BE2C (cell line): ENCODE measurements at regions not wholly inside any gene's neighbourhood (a gene's known extent, or its start where the extent isn't known, plus 50 kb on each side); places are given as distances from the start of the nearest gene placed in this dataset.

Experiments used
- DNase-seq: peaks from one replicate; pipeline ENCODE4 v3.0.0-alpha.2; 2020
- H3K27me3 ChIP-seq: fragments of 250-450 bp; sonication (Bioruptor Pico); 2 replicates; pipeline ENCODE4 v1.5.1; 2020; ENCODE audit warnings: mild to moderate bottlenecking
- H3K36me3 ChIP-seq: fragments of 250-450 bp; sonication (Bioruptor Pico); 2 replicates; pipeline ENCODE4 v1.5.1; 2020; ENCODE audit warnings: mild to moderate bottlenecking
- H3K4me1 ChIP-seq: fragments of 250-450 bp; sonication (Bioruptor Pico); 2 replicates; pipeline ENCODE4 v1.5.1; 2020
- H3K4me3 ChIP-seq: 2 replicates; pipeline ENCODE4 v1.5.1; 2011; ENCODE audit warnings: low read depth, low read length
- H3K9me3 ChIP-seq: fragments of 250-450 bp; sonication (Bioruptor Pico); 2 replicates; pipeline ENCODE4 v1.5.1; 2020
- CTCF ChIP-seq: IDR thresholded peaks from 2 replicates; pipeline ENCODE4 v1.5.1; 2012; ENCODE audit warnings: mild to moderate bottlenecking, low read depth, low read length

DNA sequence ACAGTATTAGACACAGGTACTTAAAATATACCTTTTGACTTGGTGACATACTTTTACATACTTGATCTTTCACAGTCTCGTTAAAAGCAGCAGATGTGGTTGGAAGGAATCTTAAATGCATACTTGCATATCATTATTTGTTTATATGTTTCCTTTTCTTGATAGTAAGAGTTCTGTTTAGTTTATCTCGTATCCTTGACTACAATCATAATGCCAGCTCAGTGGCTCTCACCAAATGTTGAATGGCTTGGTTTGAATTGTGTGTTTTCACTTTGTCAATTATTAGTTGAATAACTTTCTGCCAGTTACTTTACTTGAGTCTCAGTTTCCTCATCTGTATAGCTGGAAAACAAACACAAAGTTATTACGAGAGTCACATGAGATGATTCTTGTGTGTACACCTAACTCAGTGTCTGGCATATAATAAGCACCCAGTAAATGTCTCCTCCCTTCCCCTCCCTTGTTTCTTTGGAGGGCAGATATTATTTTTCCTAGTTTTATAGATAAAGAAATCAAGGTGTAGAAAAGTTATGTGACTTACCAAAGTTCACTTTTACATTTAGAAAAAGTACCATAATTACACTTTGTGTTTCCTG is 131.6 kb upstream of the IVNS1ABP start:
- no peak for DNase-seq
- H3K27me3 ChIP-seq, result no peaks in the 10 kb centered on the region
- TF ChIP-seq CTCF, result no peak
- H3K4me1 ChIP-seq, result no peaks in the 10 kb centered on the region
- H3K4me3 ChIP-seq, result no peak overlapping the region
- H3K36me3 ChIP-seq, result no peaks in the 10 kb centered on the region
- H3K9me3 ChIP-seq, result no peaks in the 10 kb centered on the region

GRCh38 chr1:185446131-185446530 is 129.1 kb upstream of the IVNS1ABP start:
- DNase-seq, result no peak
- Histone ChIP-seq H3K4me1 (no peaks in the 10 kb centered on the region), H3K36me3 (no peaks in the 10 kb centered on the region), H3K9me3 (no peaks in the 10 kb centered on the region), H3K4me3 (no peak overlapping the region), H3K27me3 (no peaks in the 10 kb centered on the region)
- TF ChIP-seq CTCF, result no peak

DNA sequence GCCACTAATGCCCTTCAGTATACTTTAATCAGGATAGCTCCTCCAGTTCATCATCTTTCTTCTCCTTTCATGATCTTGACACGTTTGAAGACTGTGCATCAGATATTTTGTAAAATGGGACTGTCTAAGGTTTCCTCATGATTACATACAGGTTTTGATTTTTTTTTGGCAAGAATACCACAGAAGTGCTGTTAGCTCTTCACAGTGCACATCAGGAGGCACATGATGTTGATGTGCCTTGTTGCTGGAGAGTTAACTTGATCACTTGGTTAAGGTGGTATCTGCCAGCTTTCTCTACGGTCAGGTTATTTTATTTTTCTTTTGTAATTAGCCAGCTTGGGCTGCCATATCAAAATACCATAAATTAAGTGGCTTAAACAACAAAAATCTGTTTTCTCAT is 128.6 kb upstream of the IVNS1ABP start:
- no peaks in the 10 kb centered on the region for H3K36me3 ChIP-seq
- no peaks in the 10 kb centered on the region for H3K4me1 ChIP-seq
- H3K9me3 ChIP-seq, result no peaks in the 10 kb centered on the region
- H3K4me3 ChIP-seq, result no peak overlapping the region
- no peaks in the 10 kb centered on the region for H3K27me3 ChIP-seq
- DNase-seq, result no peak
- TF ChIP-seq CTCF, result no peak

- Histone ChIP-seq H3K4me1 (no peaks in the 10 kb centered on the region), H3K9me3 (no peaks in the 10 kb centered on the region), H3K36me3 (no peaks in the 10 kb centered on the region), H3K27me3 (no peaks in the 10 kb centered on the region), H3K4me3 (no peak overlapping the region)
- TF ChIP-seq CTCF, result no peak
- DNase-seq, result no peak
Observed at GRCh38 chr1:185444676-185445075, 127.6 kb upstream of the IVNS1ABP start.

- no peaks in the 10 kb centered on the region for H3K9me3 ChIP-seq
- no peaks in the 10 kb centered on the region for H3K27me3 ChIP-seq
- no peak for DNase-seq
- no peaks in the 10 kb centered on the region for H3K36me3 ChIP-seq
- H3K4me3 ChIP-seq, result no peak overlapping the region
- no peaks in the 10 kb centered on the region for H3K4me1 ChIP-seq
- TF ChIP-seq CTCF, result no peak
Observed at GRCh38 chr1:185442050-185442449, 125.0 kb upstream of the IVNS1ABP start.

DNA sequence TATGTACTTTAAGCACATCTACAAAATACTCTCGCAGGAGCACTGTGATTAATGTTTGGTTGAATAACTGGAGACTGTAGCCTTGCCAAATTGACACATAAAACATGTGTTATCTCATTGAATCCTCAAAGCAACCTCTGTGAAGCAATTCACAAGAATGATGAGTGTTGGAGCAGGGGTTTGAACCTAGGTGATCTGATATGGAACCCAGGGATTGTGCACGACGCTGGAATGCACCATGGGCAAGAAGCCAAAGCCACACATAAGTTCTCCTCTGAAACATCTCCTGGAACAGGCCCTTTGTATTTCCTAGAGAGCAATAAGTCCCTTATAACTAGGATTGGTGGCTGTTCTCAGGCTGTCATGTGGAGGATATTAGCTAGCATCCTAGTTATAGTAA is 124.6 kb upstream of the IVNS1ABP start:
- no peaks in the 10 kb centered on the region for H3K27me3 ChIP-seq
- no peaks in the 10 kb centered on the region for H3K9me3 ChIP-seq
- H3K4me1 ChIP-seq, result no peaks in the 10 kb centered on the region
- H3K36me3 ChIP-seq, result no peaks in the 10 kb centered on the region
- no peak for TF ChIP-seq CTCF
- no peak for DNase-seq
- no peak overlapping the region for H3K4me3 ChIP-seq
